Hepatocyte (in vitro differentiated cells): ENCODE measurements at regions not wholly inside any gene's neighbourhood (a gene's known extent, or its start where the extent isn't known, plus 50 kb on each side); places are given as distances from the start of the nearest gene placed in this dataset.
A peak's percentile ranks its signal among the peaks of the same experiment; 100 is the strongest.

Source experiments
- DNase-seq: peaks from one replicate; pipeline ENCODE4 v3.0.0-alpha.2; 2016; ENCODE audit warnings: low spot score
- H2AFZ ChIP-seq: fragments of 200-600 bp; sonication (generic); 2 replicates; pipeline ENCODE4 v1.6.0; 2016; ENCODE audit warnings: antibody characterized with exemption, mild to moderate bottlenecking
- H3K27ac ChIP-seq: fragments of 200-600 bp; sonication (generic); 2 replicates; pipeline ENCODE4 v1.5.1; 2016; ENCODE audit warnings: mild to moderate bottlenecking
- H3K27me3 ChIP-seq: fragments of 200-600 bp; sonication (generic); 2 replicates; pipeline ENCODE4 v1.6.1; 2016
- H3K36me3 ChIP-seq: fragments of 200-600 bp; sonication (generic); replicated peaks from 2 replicates; pipeline ENCODE4 v1.5.1; 2016; ENCODE audit warnings: low read depth; ENCODE audit not compliant: insufficient read depth
- H3K4me1 ChIP-seq: fragments of 200-600 bp; sonication (generic); 2 replicates; pipeline ENCODE4 v1.5.1; 2016; ENCODE audit warnings: mild to moderate bottlenecking, moderate library complexity; ENCODE audit not compliant: insufficient read depth
- H3K4me2 ChIP-seq: fragments of 200-600 bp; sonication (generic); 2 replicates; pipeline ENCODE4 v1.6.0; 2016
- H3K4me3 ChIP-seq: fragments of 200-600 bp; sonication (generic); 2 replicates; pipeline ENCODE4 v1.5.1; 2016; ENCODE audit warnings: mild to moderate bottlenecking
- H3K79me2 ChIP-seq: fragments of 200-600 bp; sonication (generic); 2 replicates; pipeline ENCODE4 v1.6.0; 2017; ENCODE audit warnings: mild to moderate bottlenecking
- H3K9me2 ChIP-seq: fragments of 200-600 bp; sonication (generic); replicated peaks from 2 replicates; pipeline ENCODE4 v1.6.0; 2017; ENCODE audit warnings: mild to moderate bottlenecking; ENCODE audit not compliant: insufficient read depth
- H3K9me3 ChIP-seq: fragments of 200-600 bp; sonication (generic); 2 replicates; pipeline ENCODE4 v1.5.1; 2016; ENCODE audit warnings: low read depth, mild to moderate bottlenecking
- H4K20me1 ChIP-seq: fragments of 200-600 bp; sonication (generic); 2 replicates; pipeline ENCODE4 v1.6.0; 2016; ENCODE audit warnings: mild to moderate bottlenecking; ENCODE audit not compliant: insufficient read depth, poor library complexity, severe bottlenecking
- EZH2 ChIP-seq: fragments of 200-600 bp; sonication (generic); IDR thresholded peaks from 2 replicates; pipeline ENCODE4 v1.6.1; 2016; ENCODE audit warnings: antibody characterized with exemption, mild to moderate bottlenecking, borderline replicate concordance
- EZH2phosphoT487 ChIP-seq: fragments of 200-600 bp; sonication (generic); IDR thresholded peaks from one replicate; pipeline ENCODE4 v1.6.1; 2018; ENCODE audit warnings: antibody characterized with exemption, mild to moderate bottlenecking, low read depth, moderate library complexity; ENCODE audit not compliant: unreplicated experiment, severe bottlenecking
- WGBS: methylation state at CpG from one replicate; pipeline ENCODE4 v1.1.6; 2016; ENCODE audit warnings: low lambda C conversion rate; ENCODE audit errors: missing lambda C conversion rate; 5-methylcytosine and 5-hydroxymethylcytosine counted together
- TF ChIP-seq, protein P1 (sequence below): fragments of 200-600 bp; sonication (generic); IDR thresholded peaks from 2 replicates; pipeline ENCODE4 v1.5.1; 2016; ENCODE audit warnings: antibody characterized with exemption, mild to moderate bottlenecking; ENCODE audit not compliant: poor library complexity

DNA sequence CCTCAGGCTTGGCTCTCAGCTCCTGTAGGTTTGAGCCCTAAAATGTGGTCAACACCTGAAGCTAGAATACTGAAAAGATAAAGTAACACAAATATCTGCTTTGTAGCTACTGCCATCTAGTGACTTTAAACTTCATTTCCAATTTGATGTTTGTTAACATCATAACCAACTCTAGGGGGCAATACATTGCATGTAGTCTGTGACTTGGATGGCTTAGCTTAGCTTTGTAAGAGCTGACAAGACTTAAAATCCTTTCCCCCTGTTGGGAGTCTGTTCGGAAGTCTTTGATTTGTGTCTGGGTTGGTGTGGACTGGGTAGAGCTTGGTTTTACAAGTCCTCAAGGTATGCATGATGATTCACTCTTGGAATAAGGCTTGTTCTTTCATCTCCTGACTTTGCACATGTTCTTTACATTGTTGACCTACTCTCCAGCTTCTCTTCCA lies 51.7 kb downstream of the SCN11A start:
- 17% methylated on average over 1 of the region's 1 CpG for WGBS
- Histone ChIP-seq H3K4me3 (no peak overlapping the region), H3K27ac (no peak overlapping the region), H3K27me3 (no peaks in the 10 kb centered on the region), H3K4me2 (no peak overlapping the region), H3K9me3 (no peaks in the 10 kb centered on the region), H3K9me2 (no peaks in the 10 kb centered on the region), H3K4me1 (peaks cover 4% of the 10 kb centered on the region), H4K20me1 (no peaks in the 10 kb centered on the region), H2AFZ (no peak overlapping the region), H3K79me2 (no peaks in the 10 kb centered on the region), H3K36me3 (no peaks in the 10 kb centered on the region)
- DNase-seq: peak; percentile 73
- TF ChIP-seq EZH2: no peak
- TF ChIP-seq, protein P1, sequence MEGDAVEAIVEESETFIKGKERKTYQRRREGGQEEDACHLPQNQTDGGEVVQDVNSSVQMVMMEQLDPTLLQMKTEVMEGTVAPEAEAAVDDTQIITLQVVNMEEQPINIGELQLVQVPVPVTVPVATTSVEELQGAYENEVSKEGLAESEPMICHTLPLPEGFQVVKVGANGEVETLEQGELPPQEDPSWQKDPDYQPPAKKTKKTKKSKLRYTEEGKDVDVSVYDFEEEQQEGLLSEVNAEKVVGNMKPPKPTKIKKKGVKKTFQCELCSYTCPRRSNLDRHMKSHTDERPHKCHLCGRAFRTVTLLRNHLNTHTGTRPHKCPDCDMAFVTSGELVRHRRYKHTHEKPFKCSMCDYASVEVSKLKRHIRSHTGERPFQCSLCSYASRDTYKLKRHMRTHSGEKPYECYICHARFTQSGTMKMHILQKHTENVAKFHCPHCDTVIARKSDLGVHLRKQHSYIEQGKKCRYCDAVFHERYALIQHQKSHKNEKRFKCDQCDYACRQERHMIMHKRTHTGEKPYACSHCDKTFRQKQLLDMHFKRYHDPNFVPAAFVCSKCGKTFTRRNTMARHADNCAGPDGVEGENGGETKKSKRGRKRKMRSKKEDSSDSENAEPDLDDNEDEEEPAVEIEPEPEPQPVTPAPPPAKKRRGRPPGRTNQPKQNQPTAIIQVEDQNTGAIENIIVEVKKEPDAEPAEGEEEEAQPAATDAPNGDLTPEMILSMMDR: peak; percentile 98
- no peak for TF ChIP-seq EZH2phosphoT487

DNA sequence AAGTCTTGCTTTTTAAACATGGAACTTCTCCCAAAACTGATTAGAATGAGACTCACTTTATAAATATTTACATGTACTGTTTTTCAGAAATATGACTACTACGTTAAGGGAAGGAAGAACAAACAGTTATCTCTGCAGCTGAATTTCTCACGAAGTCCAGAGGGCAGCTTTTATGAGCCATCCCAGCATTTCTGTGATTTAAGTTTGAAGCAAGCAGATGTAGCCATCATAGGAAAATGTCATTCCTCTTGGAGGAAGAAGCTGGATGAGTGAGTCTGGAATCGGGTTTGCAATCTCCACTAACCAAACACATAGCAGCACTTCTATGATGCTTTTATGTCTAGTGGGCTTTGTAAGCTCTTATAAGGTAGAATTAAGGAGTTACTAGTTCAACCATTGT lies 53.7 kb downstream of the SCN11A start:
- no peaks in the 10 kb centered on the region for H3K27me3 ChIP-seq
- no peaks in the 10 kb centered on the region for H3K79me2 ChIP-seq
- H3K4me3 ChIP-seq: no peak overlapping the region
- TF ChIP-seq EZH2phosphoT487: no peak
- TF ChIP-seq, protein P1: no peak
- no peak for TF ChIP-seq EZH2
- H3K4me1 ChIP-seq: peaks cover 8% of the 10 kb centered on the region
- H3K36me3 ChIP-seq: no peaks in the 10 kb centered on the region
- 34% methylated on average over 3 of the region's 3 CpGs for WGBS
- no peaks in the 10 kb centered on the region for H4K20me1 ChIP-seq
- no peaks in the 10 kb centered on the region for H3K9me3 ChIP-seq
- H2AFZ ChIP-seq: no peak overlapping the region
- no peaks in the 10 kb centered on the region for H3K9me2 ChIP-seq
- peak; percentile 17 for DNase-seq
- H3K4me2 ChIP-seq: no peak overlapping the region
- no peak overlapping the region for H3K27ac ChIP-seq

DNA sequence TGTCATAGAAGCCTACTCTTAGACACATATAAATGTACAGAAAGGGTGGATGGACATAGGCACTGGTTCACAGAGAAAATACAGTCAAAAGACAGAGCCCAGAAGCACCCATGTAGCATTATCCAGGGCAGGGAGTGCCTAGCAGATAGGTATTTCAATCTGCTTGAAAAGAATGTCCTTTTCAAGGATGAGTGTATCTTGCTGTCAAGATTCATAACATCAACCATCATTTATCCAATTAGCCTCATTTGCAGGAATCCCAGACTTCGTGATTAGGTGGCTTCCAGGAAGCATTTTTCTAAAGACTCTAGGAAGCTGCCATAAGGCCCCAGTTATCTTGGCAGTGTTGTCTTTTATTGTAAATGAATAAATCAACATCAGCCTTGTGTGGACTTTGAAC lies 55.6 kb downstream of the SCN11A start:
- TF ChIP-seq EZH2 (no peak), EZH2phosphoT487 (no peak)
- TF ChIP-seq, protein P1: no peak
- H3K27me3 ChIP-seq: no peaks in the 10 kb centered on the region
- no peaks in the 10 kb centered on the region for H4K20me1 ChIP-seq
- 66% methylated on average over 1 of the region's 1 CpG for WGBS
- H3K4me1 ChIP-seq: peaks cover 11% of the 10 kb centered on the region
- H3K9me3 ChIP-seq: no peaks in the 10 kb centered on the region
- no peak overlapping the region for H3K4me3 ChIP-seq
- no peak overlapping the region for H2AFZ ChIP-seq
- no peak for DNase-seq
- H3K4me2 ChIP-seq: no peak overlapping the region
- no peak overlapping the region for H3K27ac ChIP-seq
- H3K36me3 ChIP-seq: no peaks in the 10 kb centered on the region
- H3K79me2 ChIP-seq: no peaks in the 10 kb centered on the region
- no peaks in the 10 kb centered on the region for H3K9me2 ChIP-seq

DNA sequence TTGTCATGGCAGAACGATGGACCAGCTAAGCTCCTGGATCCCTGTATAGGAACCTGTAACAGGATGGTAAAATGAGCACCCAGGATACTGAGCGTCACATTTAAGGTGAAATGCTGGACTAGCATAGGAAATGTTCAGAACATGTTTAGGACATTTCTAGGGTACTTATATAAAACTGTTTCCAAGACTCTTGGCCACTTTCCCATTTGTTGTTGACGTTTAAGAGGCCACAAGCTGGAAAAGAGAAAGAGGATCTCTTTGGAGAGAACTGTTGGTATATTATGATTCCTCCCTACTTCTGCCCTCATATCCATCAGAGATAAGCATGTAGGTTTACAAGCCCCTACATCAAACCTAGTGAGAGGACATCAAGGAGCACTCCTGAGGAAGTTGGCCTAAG lies 57.5 kb downstream of the SCN11A start:
- Histone ChIP-seq H4K20me1 (no peaks in the 10 kb centered on the region), H3K27ac (peak overlapping the region; percentile 46), H2AFZ (no peak overlapping the region), H3K4me2 (peak overlapping the region; percentile 14), H3K9me3 (no peaks in the 10 kb centered on the region), H3K9me2 (no peaks in the 10 kb centered on the region), H3K36me3 (no peaks in the 10 kb centered on the region), H3K27me3 (no peaks in the 10 kb centered on the region), H3K4me3 (no peak overlapping the region), H3K4me1 (peaks cover 18% of the 10 kb centered on the region), H3K79me2 (no peaks in the 10 kb centered on the region)
- TF ChIP-seq EZH2phosphoT487: no peak
- TF ChIP-seq, protein P1: no peak
- TF ChIP-seq EZH2: no peak
- DNase-seq: peak; percentile 23
- WGBS: 62% methylated on average over 3 of the region's 3 CpGs
